Neuronal stem cell (in vitro differentiated cells): ENCODE measurements at regions not wholly inside any gene's neighbourhood (a gene's known extent, or its start where the extent isn't known, plus 50 kb on each side); places are given as distances from the start of the nearest gene placed in this dataset.

Experiments
- DNase-seq: peaks from one replicate; pipeline ENCODE4 v3.0.0-alpha.2; 2013; ENCODE audit warnings: low spot score
- H2AFZ ChIP-seq: one replicate; pipeline ENCODE4 v1.6.1; 2013; ENCODE audit warnings: mild to moderate bottlenecking, low read length, inconsistent platforms
- H2AK5ac ChIP-seq: 2 replicates; pipeline ENCODE4 v1.6.1; 2013; ENCODE audit warnings: low read depth, mild to moderate bottlenecking, inconsistent platforms, low read length, moderate library complexity, mixed read lengths
- H2BK120ac ChIP-seq: 2 replicates; pipeline ENCODE4 v1.6.1; 2013; ENCODE audit warnings: low read depth, mild to moderate bottlenecking, inconsistent platforms, low read length, moderate library complexity, mixed read lengths
- H2BK12ac ChIP-seq: one replicate; pipeline ENCODE4 v1.6.1; 2013; ENCODE audit warnings: low read length, inconsistent platforms
- H2BK15ac ChIP-seq: 2 replicates; pipeline ENCODE4 v1.6.1; 2013; ENCODE audit warnings: mild to moderate bottlenecking, low read length, inconsistent platforms, mixed read lengths
- H2BK5ac ChIP-seq: one replicate; pipeline ENCODE4 v1.6.1; 2013; ENCODE audit warnings: inconsistent platforms, mild to moderate bottlenecking, low read length, moderate library complexity
- H3K14ac ChIP-seq: one replicate; pipeline ENCODE4 v1.6.1; 2013; ENCODE audit warnings: low read length, inconsistent platforms
- H3K18ac ChIP-seq: 2 replicates; pipeline ENCODE4 v1.6.1; 2013; ENCODE audit warnings: low read length, inconsistent platforms
- H3K23ac ChIP-seq: 2 replicates; pipeline ENCODE4 v1.6.1; 2013; ENCODE audit warnings: low read depth, mild to moderate bottlenecking, mixed read lengths, low read length, inconsistent platforms; ENCODE audit not compliant: poor library complexity
- H3K27ac ChIP-seq: replicated peaks from 3 replicates; pipeline ENCODE4 v1.5.1; 2013; ENCODE audit warnings: low read length, inconsistent platforms
- H3K27me3 ChIP-seq, 3 experiments: 2 replicates each; pipeline ENCODE4 v1.6.1; 2013; ENCODE audit warnings: low read length in 3 of 3, mild to moderate bottlenecking in 2 of 3, inconsistent platforms in 1 of 3, low read depth in 1 of 3, mixed read lengths in 1 of 3, moderate library complexity in 1 of 3; ENCODE audit not compliant: control insufficient read depth in 3 of 3, insufficient read depth in 3 of 3
- H3K36me3 ChIP-seq, 2 donors: replicated peaks in 1 of 2; 2 replicates each; pipeline ENCODE4 v1.6.1; 2013; ENCODE audit warnings: low read length in 2 of 2; ENCODE audit not compliant: control insufficient read depth in 2 of 2, insufficient read depth in 2 of 2
- H3K4ac ChIP-seq: 2 replicates; pipeline ENCODE4 v1.6.1; 2013; ENCODE audit warnings: inconsistent platforms, mild to moderate bottlenecking, low read length, moderate library complexity
- H3K4me1 ChIP-seq, 2 donors: 1 replicate in 1 of 2; 2 replicates in 1 of 2; pipeline ENCODE4 v1.6.1; 2013; ENCODE audit warnings: low read length in 2 of 2, low read depth in 1 of 2; ENCODE audit not compliant: control insufficient read depth in 2 of 2, insufficient read depth in 1 of 2
- H3K4me2 ChIP-seq: one replicate; pipeline ENCODE4 v1.6.1; 2013; ENCODE audit warnings: mild to moderate bottlenecking, low read length, inconsistent platforms; ENCODE audit not compliant: insufficient read depth, poor library complexity, severe bottlenecking
- H3K4me3 ChIP-seq, 2 donors: 2 replicates each; pipeline ENCODE4 v1.5.1; 2013; ENCODE audit warnings: low read length in 2 of 2, mild to moderate bottlenecking in 2 of 2, inconsistent platforms in 1 of 2, moderate library complexity in 1 of 2
- H3K79me1 ChIP-seq: one replicate; pipeline ENCODE4 v1.6.1; 2013; ENCODE audit warnings: low read depth, mild to moderate bottlenecking, inconsistent platforms, low read length, moderate library complexity
- H3K9ac ChIP-seq: one replicate; pipeline ENCODE4 v1.6.1; 2013; ENCODE audit warnings: mild to moderate bottlenecking, low read depth, low read length, inconsistent platforms; ENCODE audit not compliant: poor library complexity
- H3K9me3 ChIP-seq, 2 donors: replicated peaks in 1 of 2; 2 replicates each; pipeline versions ENCODE3 to v1.6.1; 2013; ENCODE audit warnings: low read length in 2 of 2, mild to moderate bottlenecking in 2 of 2, inconsistent platforms in 1 of 2, low read depth in 1 of 2, mixed read lengths in 1 of 2, moderate library complexity in 1 of 2; ENCODE audit not compliant: control insufficient read depth in 2 of 2, insufficient read depth in 1 of 2
- H4K8ac ChIP-seq: one replicate; pipeline ENCODE4 v1.6.1; 2013; ENCODE audit warnings: low read depth, mild to moderate bottlenecking, inconsistent platforms, low read length, moderate library complexity
- H4K91ac ChIP-seq: one replicate; pipeline ENCODE4 v1.6.1; 2013; ENCODE audit warnings: low read length, low read depth, mild to moderate bottlenecking, inconsistent platforms; ENCODE audit not compliant: poor library complexity
- WGBS, 2 donors: extraction: QIAGEN DNeasy Blood & Tissue Kit; methylation state at CpG; one replicate each; pipeline ENCODE4 v1.1.7; 2013; ENCODE audit warnings: missing lambda C conversion rate in 2 of 2, mixed read lengths in 1 of 2; ENCODE audit not compliant: insufficient read length in 2 of 2, insufficient replicate concordance in 1 of 2; ENCODE audit errors: extremely low coverage in 2 of 2; 5-methylcytosine and 5-hydroxymethylcytosine counted together

DNA sequence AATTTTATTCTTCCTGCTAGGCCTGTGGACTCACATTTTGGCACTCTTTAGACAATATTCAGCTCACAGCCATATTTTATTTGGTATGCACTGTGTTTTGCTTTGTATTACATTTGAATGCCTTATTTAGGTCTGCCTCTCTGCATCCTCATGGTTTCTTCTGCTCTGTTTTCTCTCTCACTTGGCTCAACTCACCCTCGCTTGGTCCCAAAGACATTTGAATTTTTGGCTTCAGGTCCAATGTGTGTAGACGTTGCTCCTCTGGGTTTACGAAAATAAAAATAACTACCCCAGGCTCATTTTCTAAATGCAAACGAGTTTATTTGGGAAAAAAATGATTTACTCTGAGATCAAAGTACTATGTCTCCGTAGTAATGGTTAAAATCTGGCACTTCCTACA lies 91.1 kb upstream of the REG3A start:
- Histone ChIP-seq H4K8ac (no peak overlapping the region), H3K14ac (no peak overlapping the region), H3K18ac (no peak overlapping the region), H2BK120ac (no peak overlapping the region), H3K4me3 (no peak overlapping the region), H4K91ac (no peak overlapping the region), H3K4me1 (no peaks in the 10 kb centered on the region), H3K27me3 (no peaks in the 10 kb centered on the region), H2AK5ac (no peak overlapping the region), H2AFZ (no peak overlapping the region), H3K36me3 (no peaks in the 10 kb centered on the region), H3K27ac (no peak overlapping the region), H3K4me2 (no peak overlapping the region), H3K23ac (no peak overlapping the region), H3K4ac (no peak overlapping the region), H3K79me1 (no peaks in the 10 kb centered on the region), H2BK12ac (no peak overlapping the region), H2BK5ac (no peak overlapping the region), H2BK15ac (no peak overlapping the region), H3K9ac (no peak overlapping the region), H3K9me3 (no peaks in the 10 kb centered on the region)
- DNase-seq: no peak
- WGBS, 2 donors: no CpG with 5 or more reads among the region's 5 CpGs

DNA sequence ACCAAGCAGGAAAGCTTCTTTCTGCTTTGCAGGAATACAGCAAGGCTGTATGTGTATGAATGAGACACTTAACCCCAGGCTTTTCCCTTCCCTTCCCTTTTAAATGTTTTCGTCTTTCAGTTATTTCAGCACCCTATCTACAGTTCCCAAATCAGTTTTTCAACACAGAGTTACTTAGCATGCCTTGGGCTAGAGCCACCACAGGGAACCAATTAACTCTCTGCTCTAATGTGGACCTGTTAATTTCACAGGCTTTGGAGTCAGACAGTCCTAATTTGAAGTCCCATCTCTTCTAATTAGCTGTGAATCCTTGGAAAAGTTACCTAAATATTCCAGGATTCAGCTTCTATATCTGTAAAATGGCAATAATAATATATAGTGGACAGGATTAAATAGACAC lies 89.2 kb upstream of the REG3A start:
- Histone ChIP-seq H3K27me3 (no peaks in the 10 kb centered on the region), H4K8ac (no peak overlapping the region), H3K36me3 (no peaks in the 10 kb centered on the region), H3K4me2 (no peak overlapping the region), H2BK5ac (no peak overlapping the region), H3K18ac (no peak overlapping the region), H4K91ac (no peak overlapping the region), H3K14ac (no peak overlapping the region), H3K27ac (no peak overlapping the region), H3K4me3 (no peak overlapping the region), H2AFZ (no peak overlapping the region), H3K9me3 (no peaks in the 10 kb centered on the region), H3K23ac (no peak overlapping the region), H3K79me1 (no peaks in the 10 kb centered on the region), H2BK12ac (no peak overlapping the region), H2BK120ac (no peak overlapping the region), H3K4ac (no peak overlapping the region), H2AK5ac (no peak overlapping the region), H2BK15ac (no peak overlapping the region), H3K9ac (no peak overlapping the region), H3K4me1 (no peaks in the 10 kb centered on the region)
- DNase-seq: no peak
- WGBS, 2 donors: no CpG with 5 or more reads among the region's 1 CpG

DNA sequence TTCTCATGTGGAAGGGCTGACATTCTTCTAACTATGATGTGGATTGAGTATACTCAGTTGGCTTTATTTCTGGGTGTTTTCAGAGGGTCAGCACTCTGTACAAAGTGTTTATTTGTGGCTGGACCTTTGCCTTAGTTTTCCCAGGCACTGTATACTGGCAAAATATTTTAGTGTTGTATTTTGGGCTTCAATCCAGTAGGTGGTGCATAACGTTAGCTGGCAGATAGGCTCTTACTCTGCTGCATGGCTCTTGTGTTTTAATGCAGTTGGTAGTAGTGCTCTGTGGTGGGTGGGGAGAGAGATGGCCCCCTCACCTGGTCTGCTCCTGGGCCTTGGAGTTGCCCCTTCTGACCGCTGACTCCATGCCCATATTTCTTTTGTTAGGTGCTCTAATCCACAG lies 75.6 kb upstream of the REG3A start:
- Histone ChIP-seq H4K91ac (no peak overlapping the region), H3K79me1 (no peaks in the 10 kb centered on the region), H2BK12ac (no peak overlapping the region), H3K27ac (no peak overlapping the region), H3K14ac (no peak overlapping the region), H3K18ac (no peak overlapping the region), H3K4me2 (no peak overlapping the region), H2AK5ac (no peak overlapping the region), H2BK15ac (no peak overlapping the region), H2BK120ac (no peak overlapping the region), H3K4ac (no peak overlapping the region), H3K9me3 (no peaks in the 10 kb centered on the region), H2AFZ (no peak overlapping the region), H3K27me3 (no peaks in the 10 kb centered on the region), H3K9ac (no peak overlapping the region), H3K4me1 (no peaks in the 10 kb centered on the region), H4K8ac (no peak overlapping the region), H3K23ac (no peak overlapping the region), H3K4me3 (no peak overlapping the region), H2BK5ac (no peak overlapping the region), H3K36me3 (no peaks in the 10 kb centered on the region)
- DNase-seq: no peak
- WGBS, 2 donors: no CpG with 5 or more reads among the region's 2 CpGs

DNA sequence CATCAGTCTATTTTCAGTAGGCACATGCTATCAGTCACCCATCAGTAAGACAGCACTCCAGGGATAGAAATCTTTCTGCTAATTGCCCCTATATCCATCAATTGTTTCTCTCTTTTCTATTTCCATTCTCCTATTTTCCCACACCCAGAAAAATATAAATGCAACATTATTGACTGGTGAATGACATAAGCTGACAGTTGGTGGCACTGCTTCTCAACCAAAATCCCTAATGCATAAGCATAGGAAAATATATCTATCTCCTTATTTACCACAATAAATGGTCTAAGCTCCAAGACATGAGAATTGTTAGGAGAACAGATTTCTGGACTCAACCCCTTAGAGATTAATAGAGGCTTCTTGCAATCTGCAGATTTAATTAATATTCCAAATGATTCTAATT lies 64.0 kb upstream of the REG3A start:
- no peak overlapping the region for H3K18ac ChIP-seq
- H3K9me3 ChIP-seq: no peaks in the 10 kb centered on the region
- H2BK15ac ChIP-seq: no peak overlapping the region
- no peaks in the 10 kb centered on the region for H3K4me1 ChIP-seq
- H4K8ac ChIP-seq: no peak overlapping the region
- H3K36me3 ChIP-seq: no peaks in the 10 kb centered on the region
- no peak overlapping the region for H3K27ac ChIP-seq
- no peak overlapping the region for H3K9ac ChIP-seq
- no peaks in the 10 kb centered on the region for H3K27me3 ChIP-seq
- H3K4me3 ChIP-seq: no peak overlapping the region
- no peak for DNase-seq
- no peak overlapping the region for H3K23ac ChIP-seq
- no peak overlapping the region for H3K14ac ChIP-seq
- H2AK5ac ChIP-seq: no peak overlapping the region
- no peak overlapping the region for H2AFZ ChIP-seq
- H2BK12ac ChIP-seq: no peak overlapping the region
- no peaks in the 10 kb centered on the region for H3K79me1 ChIP-seq
- no peak overlapping the region for H2BK120ac ChIP-seq
- no peak overlapping the region for H2BK5ac ChIP-seq
- H3K4me2 ChIP-seq: no peak overlapping the region
- no peak overlapping the region for H4K91ac ChIP-seq
- H3K4ac ChIP-seq: no peak overlapping the region
